ENCODE measurements at regions not wholly inside any gene's neighbourhood (a gene's known extent, or its start where the extent isn't known, plus 50 kb on each side); places are given as distances from the start of the nearest gene placed in this dataset.

DNA sequence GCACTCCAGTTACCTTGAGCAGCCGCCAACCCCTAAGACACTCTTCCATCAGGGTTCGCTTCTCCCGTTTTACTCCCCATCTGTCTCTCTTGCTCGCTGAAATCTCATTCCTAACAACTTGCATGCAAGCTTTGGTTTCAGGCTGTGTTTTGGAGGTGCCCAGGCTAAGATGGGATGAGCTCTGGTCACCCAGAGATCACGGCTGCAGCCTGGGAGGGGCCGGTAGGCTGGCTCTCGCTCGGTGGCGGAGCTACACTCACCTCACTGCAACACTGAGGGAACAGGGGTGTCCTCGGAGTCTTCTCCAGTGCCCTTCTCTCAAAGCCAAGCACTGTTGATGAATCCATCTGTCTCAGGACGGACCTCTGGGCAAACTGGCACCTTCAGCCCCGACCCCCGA is 197.5 kb downstream of the BARX2 start:
- H3K4me1 ChIP-seq: no peaks in the 10 kb centered on the region
- H3K27me3 ChIP-seq: no peaks in the 10 kb centered on the region
- peaks cover 0 to 29% (median 8%) of the 10 kb centered on the region in 4 donors for H3K9me3 ChIP-seq
- intact Hi-C loops (cut with DNase I): no loop called here
- H3K27ac ChIP-seq (replicated peaks in 1 of 4): no peak overlapping the region
- DNase-seq (ENCODE audit: extremely low spot score): peak; percentile 62
- 89% methylated on average over 13 of the region's 13 CpGs for WGBS
- TF ChIP-seq POLR2A (IDR thresholded peaks at IDR 0.05; ENCODE audit: low read depth): no peak
- TF ChIP-seq, protein P1, sequence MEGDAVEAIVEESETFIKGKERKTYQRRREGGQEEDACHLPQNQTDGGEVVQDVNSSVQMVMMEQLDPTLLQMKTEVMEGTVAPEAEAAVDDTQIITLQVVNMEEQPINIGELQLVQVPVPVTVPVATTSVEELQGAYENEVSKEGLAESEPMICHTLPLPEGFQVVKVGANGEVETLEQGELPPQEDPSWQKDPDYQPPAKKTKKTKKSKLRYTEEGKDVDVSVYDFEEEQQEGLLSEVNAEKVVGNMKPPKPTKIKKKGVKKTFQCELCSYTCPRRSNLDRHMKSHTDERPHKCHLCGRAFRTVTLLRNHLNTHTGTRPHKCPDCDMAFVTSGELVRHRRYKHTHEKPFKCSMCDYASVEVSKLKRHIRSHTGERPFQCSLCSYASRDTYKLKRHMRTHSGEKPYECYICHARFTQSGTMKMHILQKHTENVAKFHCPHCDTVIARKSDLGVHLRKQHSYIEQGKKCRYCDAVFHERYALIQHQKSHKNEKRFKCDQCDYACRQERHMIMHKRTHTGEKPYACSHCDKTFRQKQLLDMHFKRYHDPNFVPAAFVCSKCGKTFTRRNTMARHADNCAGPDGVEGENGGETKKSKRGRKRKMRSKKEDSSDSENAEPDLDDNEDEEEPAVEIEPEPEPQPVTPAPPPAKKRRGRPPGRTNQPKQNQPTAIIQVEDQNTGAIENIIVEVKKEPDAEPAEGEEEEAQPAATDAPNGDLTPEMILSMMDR (IDR thresholded peaks at IDR 0.05): no peak
- no peak for TF ChIP-seq POLR2AphosphoS5 (IDR thresholded peaks at IDR 0.05)
- TF ChIP-seq EP300 (IDR thresholded peaks at IDR 0.05): no peak
- H3K36me3 ChIP-seq: no peaks in the 10 kb centered on the region
- no peak overlapping the region for H3K4me3 ChIP-seq

DNA sequence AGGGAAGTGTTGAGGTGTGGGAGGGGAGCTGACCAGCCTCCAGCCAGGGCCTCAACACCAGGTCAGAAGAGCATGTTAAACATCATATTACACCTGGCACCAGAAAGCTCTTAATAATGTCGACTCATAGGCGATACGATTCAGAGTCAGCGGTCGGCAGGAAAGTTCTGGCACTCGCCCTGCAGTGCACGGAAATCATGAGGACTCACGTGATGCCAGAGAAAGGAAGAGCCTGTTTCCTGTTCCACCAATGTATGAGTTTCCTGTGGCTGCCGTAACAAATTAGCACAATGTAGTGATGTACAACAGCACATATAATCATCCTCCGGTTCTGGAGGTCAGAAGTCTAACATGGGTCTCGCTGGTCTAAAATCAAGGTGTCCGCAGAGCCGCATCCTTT is 198.8 kb downstream of the BARX2 start:
- WGBS: 70% methylated on average over 13 of the region's 13 CpGs
- no peak overlapping the region for H3K27ac ChIP-seq (replicated peaks in 1 of 4)
- no peaks in the 10 kb centered on the region for H3K27me3 ChIP-seq
- peaks cover 0 to 25% (median 4%) of the 10 kb centered on the region in 4 donors for H3K9me3 ChIP-seq
- TF ChIP-seq, protein P1 (IDR thresholded peaks at IDR 0.05): no peak
- TF ChIP-seq POLR2A (IDR thresholded peaks at IDR 0.05; ENCODE audit: low read depth): no peak
- TF ChIP-seq EP300 (IDR thresholded peaks at IDR 0.05): no peak
- TF ChIP-seq POLR2AphosphoS5 (IDR thresholded peaks at IDR 0.05): no peak
- no peak overlapping the region for H3K4me3 ChIP-seq
- H3K36me3 ChIP-seq: no peaks in the 10 kb centered on the region
- intact Hi-C loops (cut with DNase I): no loop called here
- no peaks in the 10 kb centered on the region for H3K4me1 ChIP-seq
- DNase-seq (ENCODE audit: extremely low spot score): no peak

DNA sequence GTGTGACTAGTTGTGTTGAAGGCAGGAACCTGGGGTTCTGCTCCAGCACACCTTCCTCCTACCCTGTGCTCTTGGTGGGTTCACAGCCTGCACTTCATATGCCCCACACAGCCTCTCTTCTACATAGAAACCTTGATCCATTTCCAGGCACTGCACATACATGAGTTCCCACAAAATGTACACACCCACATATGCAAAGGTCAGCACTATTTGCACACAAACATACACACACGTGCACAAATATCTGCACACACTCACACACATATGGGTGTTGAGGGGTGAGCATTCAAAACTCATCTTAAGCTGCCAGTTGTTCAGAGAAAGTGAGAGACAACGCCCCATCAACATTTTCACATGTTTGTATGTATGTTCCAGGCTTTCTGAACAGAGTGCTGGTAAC is 201.0 kb downstream of the BARX2 start:
- Histone ChIP-seq H3K4me3 (no peak overlapping the region), H3K27ac (replicated peaks in 1 of 4) (no peak overlapping the region), H3K27me3 (peaks cover 0 to 10% (median 0%) of the 10 kb centered on the region in 4 donors), H3K4me1 (no peaks in the 10 kb centered on the region), H3K9me3 (peaks cover 0 to 16% (median 0%) of the 10 kb centered on the region in 4 donors), H3K36me3 (no peaks in the 10 kb centered on the region)
- TF ChIP-seq, protein P1 (IDR thresholded peaks at IDR 0.05): no peak
- TF ChIP-seq EP300 (IDR thresholded peaks at IDR 0.05) (no peak), POLR2A (IDR thresholded peaks at IDR 0.05; ENCODE audit: low read depth) (no peak), POLR2AphosphoS5 (IDR thresholded peaks at IDR 0.05) (no peak)
- WGBS: 51% methylated on average over 2 of the region's 2 CpGs
- intact Hi-C loops (cut with DNase I): no loop called here
- peak; percentile 29 for DNase-seq (ENCODE audit: extremely low spot score)

DNA sequence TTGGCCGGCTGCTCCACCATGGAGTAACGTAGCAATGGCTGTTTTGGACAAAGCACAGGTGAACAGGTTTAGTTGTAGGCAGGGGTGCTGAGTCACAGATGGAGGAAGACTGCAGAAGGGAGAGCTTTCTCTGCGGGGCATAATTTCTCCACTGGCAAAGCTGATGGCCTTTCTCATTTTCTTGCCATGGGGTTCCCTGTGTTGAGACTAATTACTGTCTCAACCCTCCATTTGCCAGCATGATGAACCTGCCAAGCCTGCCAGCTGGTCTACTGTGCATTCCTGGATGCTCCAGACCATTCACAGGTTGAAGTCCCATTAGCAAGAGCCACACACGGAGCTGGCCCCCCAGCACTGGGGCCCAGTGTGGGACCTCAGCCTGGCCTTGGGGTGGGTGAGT is 202.4 kb downstream of the BARX2 start:
- intact Hi-C loops (cut with DNase I): no loop called here
- 97% methylated on average over 4 of the region's 4 CpGs for WGBS
- no peak for DNase-seq (ENCODE audit: extremely low spot score)
- H3K4me3 ChIP-seq: no peak overlapping the region
- peaks cover 0 to 16% (median 0%) of the 10 kb centered on the region in 4 donors for H3K9me3 ChIP-seq
- H3K36me3 ChIP-seq: no peaks in the 10 kb centered on the region
- H3K27ac ChIP-seq (replicated peaks in 1 of 4): no peak overlapping the region
- H3K4me1 ChIP-seq: no peaks in the 10 kb centered on the region
- TF ChIP-seq POLR2AphosphoS5 (IDR thresholded peaks at IDR 0.05): no peak
- TF ChIP-seq, protein P1 (IDR thresholded peaks at IDR 0.05): no peak
- no peak for TF ChIP-seq EP300 (IDR thresholded peaks at IDR 0.05)
- no peak for TF ChIP-seq POLR2A (IDR thresholded peaks at IDR 0.05; ENCODE audit: low read depth)
- H3K27me3 ChIP-seq: peaks cover 0 to 11% (median 0%) of the 10 kb centered on the region in 4 donors

DNA sequence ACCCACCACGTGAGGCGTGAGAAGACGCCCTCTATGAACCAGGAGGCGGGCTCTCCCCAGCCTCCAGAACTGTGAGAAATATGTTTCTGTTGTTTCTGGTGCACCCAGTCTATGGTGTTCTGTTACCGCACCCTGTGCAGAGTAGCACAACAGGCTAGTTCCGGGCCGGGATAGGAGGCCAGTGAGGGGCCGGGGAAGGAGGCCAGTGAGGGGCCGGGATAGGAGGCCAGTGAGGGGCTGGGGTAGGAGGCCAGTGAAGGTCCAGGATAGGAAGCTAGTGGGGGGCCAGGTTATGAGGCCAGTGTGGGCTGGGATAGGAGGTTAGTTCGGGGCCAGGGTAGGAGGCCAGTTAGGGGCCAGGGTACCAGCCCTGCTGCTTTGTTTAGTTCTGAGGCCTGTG is 204.6 kb downstream of the BARX2 start:
- no peak overlapping the region for H3K4me3 ChIP-seq
- H3K4me1 ChIP-seq: no peaks in the 10 kb centered on the region
- peaks cover 0 to 11% (median 0%) of the 10 kb centered on the region in 4 donors for H3K27me3 ChIP-seq
- 90% methylated on average over 9 of the region's 10 CpGs for WGBS
- TF ChIP-seq, protein P1 (IDR thresholded peaks at IDR 0.05): no peak
- TF ChIP-seq POLR2AphosphoS5 (IDR thresholded peaks at IDR 0.05) (no peak), POLR2A (IDR thresholded peaks at IDR 0.05; ENCODE audit: low read depth) (no peak)
- no peak for DNase-seq (ENCODE audit: extremely low spot score)
- H3K9me3 ChIP-seq: peaks cover 0 to 2% (median 0%) of the 10 kb centered on the region in 4 donors
- no peaks in the 10 kb centered on the region for H3K36me3 ChIP-seq
- intact Hi-C loops (cut with DNase I): no loop called here
- no peak overlapping the region for H3K27ac ChIP-seq (replicated peaks in 1 of 4)

Measured in esophagus muscularis mucosa (tissue), 4 donors.